GM23338 (cell line): ENCODE measurements at regions not wholly inside any gene's neighbourhood (a gene's known extent, or its start where the extent isn't known, plus 50 kb on each side); places are given as distances from the start of the nearest gene placed in this dataset.

ENCODE experiments used
- ATAC-seq: fragments of 200-7000 bp; cut with Tn5 transposase; 3 replicates; pipeline ENCODE4 v1.9.1; 2020
- DNase-seq: peaks from one replicate; pipeline ENCODE4 v3.0.0-alpha.2; 2015; ENCODE audit warnings: low spot score
- H2AFZ ChIP-seq: fragments of 200-600 bp; sonication (generic); 2 replicates; pipeline ENCODE4 v1.8.0; 2016; ENCODE audit warnings: antibody characterized with exemption, mild to moderate bottlenecking, moderate library complexity
- H3F3A ChIP-seq: fragments of 200-600 bp; sonication (generic); replicated peaks from 2 replicates; pipeline ENCODE4 v1.8.0; 2017; ENCODE audit warnings: antibody characterized with exemption, mixed run types, low read depth
- H3K27ac ChIP-seq: fragments of 200-600 bp; sonication (generic); 2 replicates; pipeline ENCODE4 v1.6.1; 2016; ENCODE audit warnings: low read depth
- H3K27me3 ChIP-seq: fragments of 200-600 bp; sonication (generic); 2 replicates; pipeline ENCODE4 v1.8.0; 2016; ENCODE audit warnings: mild to moderate bottlenecking, mixed run types, moderate library complexity; ENCODE audit not compliant: insufficient read depth
- H3K36me3 ChIP-seq: fragments of 200-600 bp; sonication (generic); 2 replicates; pipeline ENCODE4 v1.8.0; 2016; ENCODE audit warnings: mild to moderate bottlenecking; ENCODE audit not compliant: insufficient read depth
- H3K4me1 ChIP-seq: fragments of 200-600 bp; sonication (generic); 2 replicates; pipeline ENCODE4 v1.8.0; 2016; ENCODE audit warnings: mild to moderate bottlenecking, moderate library complexity; ENCODE audit not compliant: insufficient read depth
- H3K4me2 ChIP-seq: fragments of 200-600 bp; sonication (generic); 2 replicates; pipeline ENCODE4 v1.7.1; 2017; ENCODE audit warnings: mixed run types
- H3K4me3 ChIP-seq: fragments of 200-600 bp; sonication (generic); 2 replicates; pipeline ENCODE4 v1.6.1; 2016; ENCODE audit warnings: mixed run types
- H3K79me2 ChIP-seq: fragments of 200-600 bp; sonication (generic); replicated peaks from 2 replicates; pipeline ENCODE4 v1.8.0; 2017; ENCODE audit warnings: mild to moderate bottlenecking; ENCODE audit not compliant: insufficient read depth
- H3K9me2 ChIP-seq: fragments of 200-600 bp; sonication (generic); 2 replicates; pipeline ENCODE4 v1.8.0; 2017; ENCODE audit not compliant: insufficient read depth
- H4K20me1 ChIP-seq: fragments of 200-600 bp; sonication (generic); replicated peaks from 2 replicates; pipeline ENCODE4 v1.8.0; 2017; ENCODE audit warnings: mild to moderate bottlenecking; ENCODE audit not compliant: insufficient read depth
- H3K27ac Mint-ChIP-seq: 2 replicates; pipeline ENCODE4 v1.8.0; 2020; ENCODE audit warnings: inconsistent platforms, mild to moderate bottlenecking, moderate library complexity, mixed read lengths
- H3K27me3 Mint-ChIP-seq: 3 replicates; pipeline ENCODE4 v1.8.0; 2022; ENCODE audit warnings: low read depth, mild to moderate bottlenecking, moderate library complexity, mixed read lengths, inconsistent platforms; ENCODE audit not compliant: insufficient read depth, poor library complexity
- H3K36me3 Mint-ChIP-seq: 3 replicates; pipeline ENCODE4 v1.8.0; 2021; ENCODE audit warnings: low read depth, mild to moderate bottlenecking, inconsistent platforms, moderate library complexity, mixed read lengths
- H3K4me1 Mint-ChIP-seq: 3 replicates; pipeline ENCODE4 v1.8.0; 2020; ENCODE audit warnings: mild to moderate bottlenecking, inconsistent platforms, mixed read lengths
- H3K4me3 Mint-ChIP-seq: 3 replicates; pipeline ENCODE4 v1.8.0; 2021; ENCODE audit warnings: moderate library complexity, mild to moderate bottlenecking, inconsistent platforms, mixed read lengths
- H3K9me3 Mint-ChIP-seq: 3 replicates; pipeline ENCODE4 v1.8.0; 2020; ENCODE audit warnings: moderate library complexity, mild to moderate bottlenecking, inconsistent platforms, mixed read lengths
- EZH2 ChIP-seq: fragments of 200-600 bp; sonication (generic); IDR thresholded peaks from one replicate; pipeline ENCODE4 v1.8.0; 2017; ENCODE audit warnings: antibody characterized with exemption, mild to moderate bottlenecking, low read depth; ENCODE audit not compliant: unreplicated experiment
- EZH2phosphoT487 ChIP-seq: fragments of 200-600 bp; sonication (generic); IDR thresholded peaks from one replicate; pipeline ENCODE4 v1.8.1; 2018; ENCODE audit warnings: antibody characterized with exemption; ENCODE audit not compliant: unreplicated experiment
- POLR2AphosphoS5 ChIP-seq: IDR thresholded peaks from 2 replicates; pipeline ENCODE4 v1.6.1; 2016; ENCODE audit warnings: antibody characterized with exemption, low read depth
- STAT1 ChIP-seq: IDR thresholded peaks from one replicate; pipeline ENCODE4 v1.6.1; 2016; ENCODE audit warnings: antibody characterized with exemption; ENCODE audit not compliant: unreplicated experiment
- ZNF114 ChIP-seq: fragments of 250-450 bp; sonication (Bioruptor Pico); IDR thresholded peaks from 2 replicates; pipeline ENCODE4 v1.5.0; 2020; ENCODE audit warnings: mild to moderate bottlenecking, moderate library complexity
- ZNF331 ChIP-seq: fragments of 250-450 bp; sonication (Bioruptor Pico); IDR thresholded peaks from 2 replicates; pipeline ENCODE4 v1.5.0; 2020; ENCODE audit warnings: low read depth, mild to moderate bottlenecking, moderate library complexity
- TF ChIP-seq, protein P1 (sequence below): fragments of 250-450 bp; sonication (Bioruptor Pico); IDR thresholded peaks from 2 replicates; pipeline ENCODE4 v1.5.0; 2020; ENCODE audit warnings: mild to moderate bottlenecking, moderate library complexity
- TF ChIP-seq, protein P2 (sequence below): IDR thresholded peaks from one replicate; pipeline ENCODE4 v1.6.1; 2018; ENCODE audit warnings: antibody characterized with exemption; ENCODE audit not compliant: unreplicated experiment
- TF ChIP-seq, protein P3 (sequence below): IDR thresholded peaks from 2 replicates; pipeline ENCODE4 v1.6.1; 2016; ENCODE audit warnings: antibody characterized with exemption

DNA sequence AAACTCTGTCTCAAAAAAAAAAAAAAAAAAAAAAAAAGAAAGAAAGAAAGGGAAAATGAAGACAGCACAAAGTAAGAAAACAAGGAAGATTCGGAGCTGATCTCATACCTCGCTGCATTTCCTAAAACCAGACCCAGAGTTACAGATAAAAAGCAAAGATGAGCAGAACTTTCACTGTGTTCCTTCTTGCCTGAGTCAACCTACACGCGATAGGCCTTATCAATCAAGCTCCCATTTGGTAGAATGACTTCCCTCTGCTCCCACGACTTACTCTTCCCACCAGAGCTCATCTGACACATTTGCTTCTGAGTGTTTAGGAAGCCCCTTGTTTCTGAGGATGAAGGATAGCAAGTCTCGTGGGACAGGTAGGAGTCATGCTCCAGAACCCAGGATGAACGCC is 302.9 kb downstream of the TFAP2A start:
- peaks cover 11% of the 10 kb centered on the region for H3K4me1 ChIP-seq
- H3K36me3 ChIP-seq: no peaks in the 10 kb centered on the region
- H3K27me3 ChIP-seq: peaks cover 8% of the 10 kb centered on the region; the same call in 1 of the 2 replicates
- DNase-seq: no peak
- H3K79me2 ChIP-seq: no peaks in the 10 kb centered on the region
- H3F3A ChIP-seq: no peaks in the 10 kb centered on the region
- ATAC-seq: no peak
- H3K4me3 ChIP-seq: no peak overlapping the region
- H3K9me2 ChIP-seq: no peaks in the 10 kb centered on the region
- H2AFZ ChIP-seq: peak overlapping the region; percentile 92
- Mint-ChIP-seq H3K36me3 (no peaks in the 10 kb centered on the region), H3K4me1 (peaks cover 14% of the 10 kb centered on the region; the same call in 2 of the 3 replicates), H3K27ac (no peak overlapping the region), H3K9me3 (no peaks in the 10 kb centered on the region), H3K27me3 (peaks cover 7% of the 10 kb centered on the region), H3K4me3 (no peak overlapping the region)
- TF ChIP-seq, protein P1, sequence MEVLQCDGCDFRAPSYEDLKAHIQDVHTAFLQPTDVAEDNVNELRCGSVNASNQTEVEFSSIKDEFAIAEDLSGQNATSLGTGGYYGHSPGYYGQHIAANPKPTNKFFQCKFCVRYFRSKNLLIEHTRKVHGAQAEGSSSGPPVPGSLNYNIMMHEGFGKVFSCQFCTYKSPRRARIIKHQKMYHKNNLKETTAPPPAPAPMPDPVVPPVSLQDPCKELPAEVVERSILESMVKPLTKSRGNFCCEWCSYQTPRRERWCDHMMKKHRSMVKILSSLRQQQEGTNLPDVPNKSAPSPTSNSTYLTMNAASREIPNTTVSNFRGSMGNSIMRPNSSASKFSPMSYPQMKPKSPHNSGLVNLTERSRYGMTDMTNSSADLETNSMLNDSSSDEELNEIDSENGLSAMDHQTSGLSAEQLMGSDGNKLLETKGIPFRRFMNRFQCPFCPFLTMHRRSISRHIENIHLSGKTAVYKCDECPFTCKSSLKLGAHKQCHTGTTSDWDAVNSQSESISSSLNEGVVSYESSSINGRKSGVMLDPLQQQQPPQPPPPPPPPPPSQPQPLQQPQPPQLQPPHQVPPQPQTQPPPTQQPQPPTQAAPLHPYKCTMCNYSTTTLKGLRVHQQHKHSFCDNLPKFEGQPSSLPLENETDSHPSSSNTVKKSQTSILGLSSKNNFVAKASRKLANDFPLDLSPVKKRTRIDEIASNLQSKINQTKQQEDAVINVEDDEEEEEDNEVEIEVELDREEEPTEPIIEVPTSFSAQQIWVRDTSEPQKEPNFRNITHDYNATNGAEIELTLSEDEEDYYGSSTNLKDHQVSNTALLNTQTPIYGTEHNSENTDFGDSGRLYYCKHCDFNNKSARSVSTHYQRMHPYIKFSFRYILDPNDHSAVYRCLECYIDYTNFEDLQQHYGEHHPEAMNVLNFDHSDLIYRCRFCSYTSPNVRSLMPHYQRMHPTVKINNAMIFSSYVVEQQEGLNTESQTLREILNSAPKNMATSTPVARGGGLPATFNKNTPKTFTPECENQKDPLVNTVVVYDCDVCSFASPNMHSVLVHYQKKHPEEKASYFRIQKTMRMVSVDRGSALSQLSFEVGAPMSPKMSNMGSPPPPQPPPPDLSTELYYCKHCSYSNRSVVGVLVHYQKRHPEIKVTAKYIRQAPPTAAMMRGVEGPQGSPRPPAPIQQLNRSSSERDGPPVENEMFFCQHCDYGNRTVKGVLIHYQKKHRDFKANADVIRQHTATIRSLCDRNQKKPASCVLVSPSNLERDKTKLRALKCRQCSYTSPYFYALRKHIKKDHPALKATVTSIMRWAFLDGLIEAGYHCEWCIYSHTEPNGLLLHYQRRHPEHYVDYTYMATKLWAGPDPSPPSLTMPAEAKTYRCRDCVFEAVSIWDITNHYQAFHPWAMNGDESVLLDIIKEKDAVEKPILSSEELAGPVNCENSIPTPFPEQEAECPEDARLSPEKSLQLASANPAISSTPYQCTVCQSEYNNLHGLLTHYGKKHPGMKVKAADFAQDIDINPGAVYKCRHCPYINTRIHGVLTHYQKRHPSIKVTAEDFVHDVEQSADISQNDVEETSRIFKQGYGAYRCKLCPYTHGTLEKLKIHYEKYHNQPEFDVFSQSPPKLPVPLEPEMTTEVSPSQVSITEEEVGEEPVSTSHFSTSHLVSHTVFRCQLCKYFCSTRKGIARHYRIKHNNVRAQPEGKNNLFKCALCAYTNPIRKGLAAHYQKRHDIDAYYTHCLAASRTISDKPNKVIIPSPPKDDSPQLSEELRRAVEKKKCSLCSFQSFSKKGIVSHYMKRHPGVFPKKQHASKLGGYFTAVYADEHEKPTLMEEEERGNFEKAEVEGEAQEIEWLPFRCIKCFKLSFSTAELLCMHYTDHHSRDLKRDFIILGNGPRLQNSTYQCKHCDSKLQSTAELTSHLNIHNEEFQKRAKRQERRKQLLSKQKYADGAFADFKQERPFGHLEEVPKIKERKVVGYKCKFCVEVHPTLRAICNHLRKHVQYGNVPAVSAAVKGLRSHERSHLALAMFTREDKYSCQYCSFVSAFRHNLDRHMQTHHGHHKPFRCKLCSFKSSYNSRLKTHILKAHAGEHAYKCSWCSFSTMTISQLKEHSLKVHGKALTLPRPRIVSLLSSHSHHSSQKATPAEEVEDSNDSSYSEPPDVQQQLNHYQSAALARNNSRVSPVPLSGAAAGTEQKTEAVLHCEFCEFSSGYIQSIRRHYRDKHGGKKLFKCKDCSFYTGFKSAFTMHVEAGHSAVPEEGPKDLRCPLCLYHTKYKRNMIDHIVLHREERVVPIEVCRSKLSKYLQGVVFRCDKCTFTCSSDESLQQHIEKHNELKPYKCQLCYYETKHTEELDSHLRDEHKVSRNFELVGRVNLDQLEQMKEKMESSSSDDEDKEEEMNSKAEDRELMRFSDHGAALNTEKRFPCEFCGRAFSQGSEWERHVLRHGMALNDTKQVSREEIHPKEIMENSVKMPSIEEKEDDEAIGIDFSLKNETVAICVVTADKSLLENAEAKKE (CRISPR knock-in tag): no peak
- TF ChIP-seq, protein P2, sequence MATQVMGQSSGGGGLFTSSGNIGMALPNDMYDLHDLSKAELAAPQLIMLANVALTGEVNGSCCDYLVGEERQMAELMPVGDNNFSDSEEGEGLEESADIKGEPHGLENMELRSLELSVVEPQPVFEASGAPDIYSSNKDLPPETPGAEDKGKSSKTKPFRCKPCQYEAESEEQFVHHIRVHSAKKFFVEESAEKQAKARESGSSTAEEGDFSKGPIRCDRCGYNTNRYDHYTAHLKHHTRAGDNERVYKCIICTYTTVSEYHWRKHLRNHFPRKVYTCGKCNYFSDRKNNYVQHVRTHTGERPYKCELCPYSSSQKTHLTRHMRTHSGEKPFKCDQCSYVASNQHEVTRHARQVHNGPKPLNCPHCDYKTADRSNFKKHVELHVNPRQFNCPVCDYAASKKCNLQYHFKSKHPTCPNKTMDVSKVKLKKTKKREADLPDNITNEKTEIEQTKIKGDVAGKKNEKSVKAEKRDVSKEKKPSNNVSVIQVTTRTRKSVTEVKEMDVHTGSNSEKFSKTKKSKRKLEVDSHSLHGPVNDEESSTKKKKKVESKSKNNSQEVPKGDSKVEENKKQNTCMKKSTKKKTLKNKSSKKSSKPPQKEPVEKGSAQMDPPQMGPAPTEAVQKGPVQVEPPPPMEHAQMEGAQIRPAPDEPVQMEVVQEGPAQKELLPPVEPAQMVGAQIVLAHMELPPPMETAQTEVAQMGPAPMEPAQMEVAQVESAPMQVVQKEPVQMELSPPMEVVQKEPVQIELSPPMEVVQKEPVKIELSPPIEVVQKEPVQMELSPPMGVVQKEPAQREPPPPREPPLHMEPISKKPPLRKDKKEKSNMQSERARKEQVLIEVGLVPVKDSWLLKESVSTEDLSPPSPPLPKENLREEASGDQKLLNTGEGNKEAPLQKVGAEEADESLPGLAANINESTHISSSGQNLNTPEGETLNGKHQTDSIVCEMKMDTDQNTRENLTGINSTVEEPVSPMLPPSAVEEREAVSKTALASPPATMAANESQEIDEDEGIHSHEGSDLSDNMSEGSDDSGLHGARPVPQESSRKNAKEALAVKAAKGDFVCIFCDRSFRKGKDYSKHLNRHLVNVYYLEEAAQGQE: no peak
- no peak for TF ChIP-seq POLR2AphosphoS5
- no peak for TF ChIP-seq EZH2phosphoT487
- TF ChIP-seq ZNF331: no peak
- no peak for TF ChIP-seq ZNF114 (CRISPR knock-in tag)
- TF ChIP-seq, protein P3, sequence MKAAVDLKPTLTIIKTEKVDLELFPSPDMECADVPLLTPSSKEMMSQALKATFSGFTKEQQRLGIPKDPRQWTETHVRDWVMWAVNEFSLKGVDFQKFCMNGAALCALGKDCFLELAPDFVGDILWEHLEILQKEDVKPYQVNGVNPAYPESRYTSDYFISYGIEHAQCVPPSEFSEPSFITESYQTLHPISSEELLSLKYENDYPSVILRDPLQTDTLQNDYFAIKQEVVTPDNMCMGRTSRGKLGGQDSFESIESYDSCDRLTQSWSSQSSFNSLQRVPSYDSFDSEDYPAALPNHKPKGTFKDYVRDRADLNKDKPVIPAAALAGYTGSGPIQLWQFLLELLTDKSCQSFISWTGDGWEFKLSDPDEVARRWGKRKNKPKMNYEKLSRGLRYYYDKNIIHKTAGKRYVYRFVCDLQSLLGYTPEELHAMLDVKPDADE: no peak
- TF ChIP-seq STAT1: no peak
- TF ChIP-seq EZH2: no peak
- H4K20me1 ChIP-seq: no peaks in the 10 kb centered on the region; the same call in 1 of the 2 replicates
- H3K4me2 ChIP-seq: peak overlapping the region; percentile 85; the same call in 1 of the 2 replicates
- no peak overlapping the region for H3K27ac ChIP-seq
